ENCODE measurements at regions not wholly inside any gene's neighbourhood (a gene's known extent, or its start where the extent isn't known, plus 50 kb on each side); places are given as distances from the start of the nearest gene placed in this dataset.

DNA sequence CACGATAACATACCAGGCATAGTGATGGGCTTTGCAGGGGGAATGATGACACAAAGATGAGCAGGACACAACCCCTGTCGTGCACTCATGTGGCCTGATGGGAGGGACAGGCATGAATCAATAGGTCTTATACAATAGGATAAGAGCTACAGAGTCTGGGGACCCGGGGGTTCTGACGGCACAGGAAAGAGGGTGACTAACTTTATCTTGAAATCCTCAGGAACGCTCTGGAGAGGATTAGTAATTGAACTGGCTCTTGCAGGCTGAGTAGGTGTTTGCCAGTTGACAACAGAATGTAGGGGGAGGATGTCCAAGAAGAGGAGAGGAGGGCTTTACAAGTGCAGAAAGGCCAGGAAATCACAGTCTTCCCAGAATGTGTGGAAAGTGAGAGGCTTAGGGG lies 219.9 kb upstream of the ECI2 start:
- H3K4me3 ChIP-seq (ENCODE audit: low read depth, low read length, poor library complexity, severe bottlenecking) = no peak overlapping the region
- H3K36me3 ChIP-seq (ENCODE audit: insufficient read depth, low read length) = no peaks in the 10 kb centered on the region
- H3K4me2 ChIP-seq (ENCODE audit: low read length) = no peak overlapping the region
- H2AFZ ChIP-seq (ENCODE audit: low read length) = no peak overlapping the region
- no peaks in the 10 kb centered on the region for H3K9me2 ChIP-seq (ENCODE audit: low read depth, low read length)
- H4K20me1 ChIP-seq (ENCODE audit: insufficient read depth, low read length) = no peaks in the 10 kb centered on the region
- H3K27ac ChIP-seq (ENCODE audit: low read depth, low read length, poor library complexity, severe bottlenecking) = no peak overlapping the region
- TF ChIP-seq, protein P1, sequence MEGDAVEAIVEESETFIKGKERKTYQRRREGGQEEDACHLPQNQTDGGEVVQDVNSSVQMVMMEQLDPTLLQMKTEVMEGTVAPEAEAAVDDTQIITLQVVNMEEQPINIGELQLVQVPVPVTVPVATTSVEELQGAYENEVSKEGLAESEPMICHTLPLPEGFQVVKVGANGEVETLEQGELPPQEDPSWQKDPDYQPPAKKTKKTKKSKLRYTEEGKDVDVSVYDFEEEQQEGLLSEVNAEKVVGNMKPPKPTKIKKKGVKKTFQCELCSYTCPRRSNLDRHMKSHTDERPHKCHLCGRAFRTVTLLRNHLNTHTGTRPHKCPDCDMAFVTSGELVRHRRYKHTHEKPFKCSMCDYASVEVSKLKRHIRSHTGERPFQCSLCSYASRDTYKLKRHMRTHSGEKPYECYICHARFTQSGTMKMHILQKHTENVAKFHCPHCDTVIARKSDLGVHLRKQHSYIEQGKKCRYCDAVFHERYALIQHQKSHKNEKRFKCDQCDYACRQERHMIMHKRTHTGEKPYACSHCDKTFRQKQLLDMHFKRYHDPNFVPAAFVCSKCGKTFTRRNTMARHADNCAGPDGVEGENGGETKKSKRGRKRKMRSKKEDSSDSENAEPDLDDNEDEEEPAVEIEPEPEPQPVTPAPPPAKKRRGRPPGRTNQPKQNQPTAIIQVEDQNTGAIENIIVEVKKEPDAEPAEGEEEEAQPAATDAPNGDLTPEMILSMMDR (IDR thresholded peaks at IDR 0.05; ENCODE audit: low read length) = no peak
- TF ChIP-seq EZH2 (IDR thresholded peaks at IDR 0.05; ENCODE audit: borderline replicate concordance, low read length) = no peak
- H3K27me3 ChIP-seq (ENCODE audit: insufficient read depth, low read length) = no peaks in the 10 kb centered on the region
- no peaks in the 10 kb centered on the region for H3K79me2 ChIP-seq (ENCODE audit: insufficient read depth, low read length)
- no peaks in the 10 kb centered on the region for H3K9me3 ChIP-seq (ENCODE audit: low read length)
- no peak overlapping the region for H3K9ac ChIP-seq (ENCODE audit: low read length)
- H3F3A ChIP-seq (ENCODE audit: insufficient read depth, low read length) = no peaks in the 10 kb centered on the region
- no peaks in the 10 kb centered on the region for H3K4me1 ChIP-seq (ENCODE audit: insufficient read depth, low read length, severe bottlenecking)

DNA sequence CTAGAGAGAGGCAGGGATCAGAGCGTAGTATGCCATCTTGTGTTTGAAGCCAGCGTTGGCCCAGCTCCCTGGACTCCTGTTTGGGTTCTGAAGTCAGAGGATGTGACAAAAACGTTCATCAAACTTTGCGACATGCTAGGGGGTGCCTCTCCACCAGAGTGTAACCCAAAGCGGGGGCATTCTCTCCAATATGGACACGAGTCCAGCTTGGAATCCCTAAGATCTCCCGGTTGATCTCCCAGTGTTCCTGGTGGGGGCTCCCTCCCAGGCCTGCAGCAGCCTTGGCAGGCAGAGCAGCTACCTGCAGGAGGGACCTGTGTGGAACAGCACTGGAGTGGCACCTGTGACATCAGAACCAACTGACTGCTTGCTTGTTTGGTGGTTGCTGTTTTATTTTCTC lies 218.8 kb upstream of the ECI2 start:
- Histone ChIP-seq H3K27me3 (ENCODE audit: insufficient read depth, low read length) (no peaks in the 10 kb centered on the region), H3K4me1 (ENCODE audit: insufficient read depth, low read length, severe bottlenecking) (no peaks in the 10 kb centered on the region), H3K9me2 (ENCODE audit: low read depth, low read length) (no peaks in the 10 kb centered on the region), H4K20me1 (ENCODE audit: insufficient read depth, low read length) (no peaks in the 10 kb centered on the region), H3F3A (ENCODE audit: insufficient read depth, low read length) (no peaks in the 10 kb centered on the region), H3K27ac (ENCODE audit: low read depth, low read length, poor library complexity, severe bottlenecking) (no peak overlapping the region), H3K9ac (ENCODE audit: low read length) (no peak overlapping the region), H2AFZ (ENCODE audit: low read length) (no peak overlapping the region), H3K36me3 (ENCODE audit: insufficient read depth, low read length) (no peaks in the 10 kb centered on the region), H3K79me2 (ENCODE audit: insufficient read depth, low read length) (no peaks in the 10 kb centered on the region), H3K4me3 (ENCODE audit: low read depth, low read length, poor library complexity, severe bottlenecking) (no peak overlapping the region), H3K4me2 (ENCODE audit: low read length) (no peak overlapping the region), H3K9me3 (ENCODE audit: low read length) (no peaks in the 10 kb centered on the region)
- no peak for TF ChIP-seq EZH2 (IDR thresholded peaks at IDR 0.05; ENCODE audit: borderline replicate concordance, low read length)
- TF ChIP-seq, protein P1 (IDR thresholded peaks at IDR 0.05; ENCODE audit: low read length) = no peak

DNA sequence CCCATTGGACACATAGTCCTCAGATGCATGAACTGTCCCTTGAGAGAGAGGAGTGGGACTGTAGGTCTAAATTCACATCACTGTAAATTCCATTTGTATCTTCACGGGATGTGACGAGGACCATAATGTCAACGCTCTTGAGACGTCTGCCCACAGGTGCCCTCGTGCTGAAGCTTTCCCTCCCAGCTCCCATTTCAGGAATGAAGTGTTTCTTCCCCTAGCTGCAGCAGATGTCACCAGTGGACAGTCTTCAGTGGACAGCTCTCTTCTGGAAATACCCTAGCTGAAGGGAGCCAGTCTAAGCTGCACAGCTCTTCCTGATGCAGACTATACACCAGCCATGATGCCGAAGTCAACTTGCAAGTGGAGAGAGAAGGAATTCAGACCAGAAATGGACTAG lies 217.4 kb upstream of the ECI2 start:
- Histone ChIP-seq H3K9me2 (ENCODE audit: low read depth, low read length) (no peaks in the 10 kb centered on the region), H3K27ac (ENCODE audit: low read depth, low read length, poor library complexity, severe bottlenecking) (no peak overlapping the region), H4K20me1 (ENCODE audit: insufficient read depth, low read length) (no peaks in the 10 kb centered on the region), H3K4me2 (ENCODE audit: low read length) (no peak overlapping the region), H3K79me2 (ENCODE audit: insufficient read depth, low read length) (no peaks in the 10 kb centered on the region), H3K27me3 (ENCODE audit: insufficient read depth, low read length) (no peaks in the 10 kb centered on the region), H3K9ac (ENCODE audit: low read length) (no peak overlapping the region), H2AFZ (ENCODE audit: low read length) (no peak overlapping the region), H3K9me3 (ENCODE audit: low read length) (no peaks in the 10 kb centered on the region), H3K4me3 (ENCODE audit: low read depth, low read length, poor library complexity, severe bottlenecking) (no peak overlapping the region), H3F3A (ENCODE audit: insufficient read depth, low read length) (no peaks in the 10 kb centered on the region), H3K36me3 (ENCODE audit: insufficient read depth, low read length) (no peaks in the 10 kb centered on the region), H3K4me1 (ENCODE audit: insufficient read depth, low read length, severe bottlenecking) (no peaks in the 10 kb centered on the region)
- TF ChIP-seq, protein P1 (IDR thresholded peaks at IDR 0.05; ENCODE audit: low read length) = no peak

All from OCI-LY1 (cell line).